HepG2 (cell line): ENCODE measurements at regions not wholly inside any gene's neighbourhood (a gene's known extent, or its start where the extent isn't known, plus 50 kb on each side); places are given as distances from the start of the nearest gene placed in this dataset.

ENCODE experiments used
- GABPA ChIP-seq, 2 experiments: IDR thresholded peaks; 2 replicates each; pipeline ENCODE4 v1.6.1; 2011 to 2016; ENCODE audit warnings: low read depth in 2 of 2, low read length in 1 of 2, missing biosample characterization in 1 of 2, missing genetic modification characterization in 1 of 2
- HOXD1 ChIP-seq: sonication (generic); formaldehyde crosslinking; IDR thresholded peaks from 2 replicates; pipeline ENCODE4 v1.5.0; 2020; ENCODE audit warnings: missing genetic modification reagents
- MAFK ChIP-seq, 2 experiments: IDR thresholded peaks in 1 of 2; conservative IDR thresholded peaks in 1 of 2; 2 replicates each; pipeline ENCODE4 v1.6.1; 2011; ENCODE audit warnings: improper control_type of control experiment in 2 of 2, low read length in 2 of 2
- POLR2A ChIP-seq, 2 experiments: IDR thresholded peaks; 2 replicates each; pipeline ENCODE4 v1.6.1; 2011; ENCODE audit warnings: low read depth in 2 of 2, low read length in 2 of 2, mild to moderate bottlenecking in 1 of 2, moderate library complexity in 1 of 2; ENCODE audit not compliant: insufficient read depth in 1 of 2
- POLR2G ChIP-seq: fragments of 200-400 bp; formaldehyde crosslinking; IDR thresholded peaks from 2 replicates; pipeline ENCODE4 v1.6.1; 2018; ENCODE audit warnings: mild to moderate bottlenecking, low read depth, low read length, moderate library complexity
- TBL1XR1 ChIP-seq: fragments of 150-350 bp; IDR thresholded peaks from 2 replicates; pipeline ENCODE4 v1.6.1; 2014; ENCODE audit warnings: borderline replicate concordance, low read length; ENCODE audit not compliant: partially characterized antibody
- UBTF ChIP-seq: sonication (generic); formaldehyde crosslinking; IDR thresholded peaks from 2 replicates; pipeline ENCODE4 v1.4.0; 2020; ENCODE audit warnings: mild to moderate bottlenecking, missing genetic modification reagents
- ZNF138 ChIP-seq: sonication (generic); formaldehyde crosslinking; IDR thresholded peaks from 2 replicates; pipeline ENCODE4 v1.5.0; 2020; ENCODE audit warnings: mild to moderate bottlenecking, low read depth, missing genetic modification reagents
- ZNF556 ChIP-seq: sonication (generic); formaldehyde crosslinking; IDR thresholded peaks from 2 replicates; pipeline ENCODE4 v1.4.0; 2020; ENCODE audit warnings: mild to moderate bottlenecking, missing genetic modification reagents, borderline replicate concordance
- ZNF724P ChIP-seq: sonication (generic); formaldehyde crosslinking; IDR thresholded peaks from 2 replicates; pipeline ENCODE4 v1.8.0; 2022; ENCODE audit warnings: missing genetic modification reagents, borderline replicate concordance
- ZNF777 ChIP-seq: sonication (generic); formaldehyde crosslinking; IDR thresholded peaks from 2 replicates; pipeline ENCODE4 v1.4.0; 2020; ENCODE audit warnings: missing genetic modification reagents
- TF ChIP-seq, protein P1 (sequence below): sonication (generic); formaldehyde crosslinking; IDR thresholded peaks from 2 replicates; pipeline ENCODE4 v1.5.1; 2020; ENCODE audit warnings: missing genetic modification reagents, mild to moderate bottlenecking, borderline replicate concordance
- TF ChIP-seq, protein P2 (sequence below): sonication (generic); formaldehyde crosslinking; IDR thresholded peaks from 2 replicates; pipeline ENCODE4 v1.5.1; 2020; ENCODE audit warnings: mild to moderate bottlenecking, missing genetic modification reagents, moderate library complexity
- TF ChIP-seq, protein P3 (sequence below): sonication (generic); formaldehyde crosslinking; IDR thresholded peaks from 2 replicates; pipeline ENCODE4 v1.5.0; 2020; ENCODE audit warnings: mild to moderate bottlenecking, missing genetic modification reagents, moderate library complexity

DNA sequence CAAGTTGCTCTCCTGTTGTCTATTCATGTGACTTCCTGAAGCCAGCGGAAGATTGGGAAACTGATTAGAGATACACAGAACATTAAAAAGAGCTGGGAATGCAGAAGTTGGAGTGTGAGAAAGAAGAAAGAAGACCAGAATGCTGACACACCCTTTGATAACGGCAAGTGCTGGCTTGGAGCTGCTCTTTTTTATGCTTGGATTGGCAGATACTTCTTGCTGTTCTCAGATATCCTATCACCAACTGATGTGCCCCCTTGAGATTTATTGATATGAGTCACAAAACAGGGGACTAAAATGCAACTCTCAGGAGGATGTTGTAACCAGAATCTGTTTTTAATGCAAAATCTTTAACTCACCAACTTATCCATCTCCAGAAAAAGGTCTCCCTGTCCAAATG is 56.0 kb upstream of the ASTN2 start:
- no peak for TF ChIP-seq ZNF556
- TF ChIP-seq, protein P1, sequence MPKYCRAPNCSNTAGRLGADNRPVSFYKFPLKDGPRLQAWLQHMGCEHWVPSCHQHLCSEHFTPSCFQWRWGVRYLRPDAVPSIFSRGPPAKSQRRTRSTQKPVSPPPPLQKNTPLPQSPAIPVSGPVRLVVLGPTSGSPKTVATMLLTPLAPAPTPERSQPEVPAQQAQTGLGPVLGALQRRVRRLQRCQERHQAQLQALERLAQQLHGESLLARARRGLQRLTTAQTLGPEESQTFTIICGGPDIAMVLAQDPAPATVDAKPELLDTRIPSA (CRISPR knock-in tag): no peak
- TF ChIP-seq UBTF (CRISPR knock-in tag): no peak
- TF ChIP-seq ZNF724P (CRISPR knock-in tag): no peak
- no peak for TF ChIP-seq POLR2G
- no peak for TF ChIP-seq MAFK (conservative IDR thresholded peaks at IDR 0.05 in 1 of 2, IDR thresholded peaks at IDR 0.05 in 1 of 2; ENCODE audit: low read length in 2 of 2)
- TF ChIP-seq HOXD1 (CRISPR knock-in tag): no peak
- TF ChIP-seq TBL1XR1: no peak
- TF ChIP-seq, protein P2, sequence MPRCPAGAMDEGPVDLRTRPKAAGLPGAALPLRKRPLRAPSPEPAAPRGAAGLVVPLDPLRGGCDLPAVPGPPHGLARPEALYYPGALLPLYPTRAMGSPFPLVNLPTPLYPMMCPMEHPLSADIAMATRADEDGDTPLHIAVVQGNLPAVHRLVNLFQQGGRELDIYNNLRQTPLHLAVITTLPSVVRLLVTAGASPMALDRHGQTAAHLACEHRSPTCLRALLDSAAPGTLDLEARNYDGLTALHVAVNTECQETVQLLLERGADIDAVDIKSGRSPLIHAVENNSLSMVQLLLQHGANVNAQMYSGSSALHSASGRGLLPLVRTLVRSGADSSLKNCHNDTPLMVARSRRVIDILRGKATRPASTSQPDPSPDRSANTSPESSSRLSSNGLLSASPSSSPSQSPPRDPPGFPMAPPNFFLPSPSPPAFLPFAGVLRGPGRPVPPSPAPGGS (CRISPR knock-in tag): no peak
- TF ChIP-seq ZNF138: no peak
- no peak for TF ChIP-seq GABPA (IDR thresholded peaks at IDR 0.05; ENCODE audit: low read depth, low read length)
- TF ChIP-seq GABPA (CRISPR knock-in tag; IDR thresholded peaks at IDR 0.05; ENCODE audit: low read depth): no peak
- no peak for TF ChIP-seq POLR2A (IDR thresholded peaks at IDR 0.05; ENCODE audit: insufficient read depth in 1 of 2, low read depth in 2 of 2, low read length in 2 of 2)
- TF ChIP-seq, protein P3, sequence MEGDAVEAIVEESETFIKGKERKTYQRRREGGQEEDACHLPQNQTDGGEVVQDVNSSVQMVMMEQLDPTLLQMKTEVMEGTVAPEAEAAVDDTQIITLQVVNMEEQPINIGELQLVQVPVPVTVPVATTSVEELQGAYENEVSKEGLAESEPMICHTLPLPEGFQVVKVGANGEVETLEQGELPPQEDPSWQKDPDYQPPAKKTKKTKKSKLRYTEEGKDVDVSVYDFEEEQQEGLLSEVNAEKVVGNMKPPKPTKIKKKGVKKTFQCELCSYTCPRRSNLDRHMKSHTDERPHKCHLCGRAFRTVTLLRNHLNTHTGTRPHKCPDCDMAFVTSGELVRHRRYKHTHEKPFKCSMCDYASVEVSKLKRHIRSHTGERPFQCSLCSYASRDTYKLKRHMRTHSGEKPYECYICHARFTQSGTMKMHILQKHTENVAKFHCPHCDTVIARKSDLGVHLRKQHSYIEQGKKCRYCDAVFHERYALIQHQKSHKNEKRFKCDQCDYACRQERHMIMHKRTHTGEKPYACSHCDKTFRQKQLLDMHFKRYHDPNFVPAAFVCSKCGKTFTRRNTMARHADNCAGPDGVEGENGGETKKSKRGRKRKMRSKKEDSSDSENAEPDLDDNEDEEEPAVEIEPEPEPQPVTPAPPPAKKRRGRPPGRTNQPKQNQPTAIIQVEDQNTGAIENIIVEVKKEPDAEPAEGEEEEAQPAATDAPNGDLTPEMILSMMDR (CRISPR knock-in tag): no peak
- no peak for TF ChIP-seq ZNF777 (CRISPR knock-in tag)
